GM20000 (cell line): ENCODE measurements at regions not wholly inside any gene's neighbourhood (a gene's known extent, or its start where the extent isn't known, plus 50 kb on each side); places are given as distances from the start of the nearest gene placed in this dataset.
A peak's percentile ranks its signal among the peaks of the same experiment; 100 is the strongest.

Experiments used
- DNase-seq: peaks from one replicate; pipeline ENCODE4 v3.0.0; 2012; ENCODE audit warnings: low spot score
- TF ChIP-seq, protein P1 (sequence below): IDR thresholded peaks from 2 replicates; pipeline ENCODE4 v1.5.1; 2012; ENCODE audit warnings: mild to moderate bottlenecking, control low read depth; ENCODE audit errors: extremely low read depth, missing control alignments

DNA sequence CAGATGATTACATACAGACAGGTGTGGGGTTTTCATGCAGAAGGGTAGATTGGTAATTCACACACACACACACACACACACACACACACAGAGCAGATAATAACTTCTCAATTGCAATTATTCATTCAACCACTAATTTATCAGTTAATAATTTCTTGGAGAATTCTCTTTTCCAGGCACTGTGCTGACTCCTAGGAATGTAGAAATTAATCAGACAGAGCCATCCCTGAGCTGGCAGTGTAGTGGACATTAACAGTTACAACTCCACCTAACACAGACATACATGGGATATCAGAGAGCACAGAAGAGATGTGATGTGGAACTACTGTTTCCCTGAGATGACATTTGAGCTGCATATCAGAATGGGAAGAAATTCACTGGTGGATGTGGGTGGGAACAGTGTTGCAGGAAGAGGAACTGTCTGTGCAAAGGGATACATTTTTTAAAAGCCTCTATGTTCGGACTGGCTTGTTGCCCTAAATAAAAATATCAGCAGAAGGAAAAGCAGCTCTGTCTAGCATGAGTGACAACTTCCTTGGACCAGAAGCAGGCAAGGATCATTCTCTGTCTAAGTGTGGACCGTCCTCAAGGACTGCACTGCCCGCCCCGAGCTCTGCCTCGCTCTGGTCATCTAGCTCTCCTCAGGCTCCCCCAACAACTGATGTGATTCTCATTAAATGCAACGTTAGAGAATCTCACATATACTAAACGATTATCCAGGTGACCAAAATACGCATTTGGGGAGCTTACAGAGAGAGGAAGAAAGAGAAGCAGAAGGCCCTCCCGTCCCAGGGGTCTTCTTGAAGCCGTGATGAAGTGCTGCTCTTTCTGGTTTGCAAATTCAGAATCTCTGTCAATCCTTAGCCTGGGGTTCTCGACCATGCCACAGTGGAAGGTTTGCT lies 173.4 kb upstream of the TRIB2 start:
- DNase-seq = no peak
- TF ChIP-seq, protein P1, sequence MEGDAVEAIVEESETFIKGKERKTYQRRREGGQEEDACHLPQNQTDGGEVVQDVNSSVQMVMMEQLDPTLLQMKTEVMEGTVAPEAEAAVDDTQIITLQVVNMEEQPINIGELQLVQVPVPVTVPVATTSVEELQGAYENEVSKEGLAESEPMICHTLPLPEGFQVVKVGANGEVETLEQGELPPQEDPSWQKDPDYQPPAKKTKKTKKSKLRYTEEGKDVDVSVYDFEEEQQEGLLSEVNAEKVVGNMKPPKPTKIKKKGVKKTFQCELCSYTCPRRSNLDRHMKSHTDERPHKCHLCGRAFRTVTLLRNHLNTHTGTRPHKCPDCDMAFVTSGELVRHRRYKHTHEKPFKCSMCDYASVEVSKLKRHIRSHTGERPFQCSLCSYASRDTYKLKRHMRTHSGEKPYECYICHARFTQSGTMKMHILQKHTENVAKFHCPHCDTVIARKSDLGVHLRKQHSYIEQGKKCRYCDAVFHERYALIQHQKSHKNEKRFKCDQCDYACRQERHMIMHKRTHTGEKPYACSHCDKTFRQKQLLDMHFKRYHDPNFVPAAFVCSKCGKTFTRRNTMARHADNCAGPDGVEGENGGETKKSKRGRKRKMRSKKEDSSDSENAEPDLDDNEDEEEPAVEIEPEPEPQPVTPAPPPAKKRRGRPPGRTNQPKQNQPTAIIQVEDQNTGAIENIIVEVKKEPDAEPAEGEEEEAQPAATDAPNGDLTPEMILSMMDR = no peak

DNA sequence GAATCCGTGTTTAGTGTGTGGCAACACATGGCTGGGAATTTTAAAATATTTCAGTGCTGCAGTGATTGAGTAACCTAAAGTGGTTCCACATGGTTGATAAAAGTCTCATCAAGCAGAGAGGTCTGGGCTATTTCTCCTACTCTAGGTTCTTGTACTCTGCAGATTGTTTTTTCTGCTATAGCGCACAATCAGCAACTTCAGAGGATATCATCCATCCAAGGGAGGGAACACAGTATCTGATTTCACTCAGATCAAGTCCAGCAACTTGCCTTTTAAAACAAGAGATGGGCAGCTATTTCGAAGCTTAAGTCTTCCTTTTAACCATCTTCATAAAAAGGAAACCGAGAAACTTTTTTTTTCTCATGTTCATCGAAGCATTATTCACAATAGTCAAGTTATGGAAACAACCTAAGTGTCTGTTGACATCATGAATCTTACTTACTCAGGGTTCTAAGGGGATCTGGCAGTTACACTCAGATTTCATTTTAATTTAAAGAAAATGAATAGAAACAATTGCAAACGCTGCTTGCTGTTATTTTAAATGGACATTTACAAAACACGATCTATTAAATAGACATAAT lies 172.7 kb upstream of the TRIB2 start:
- TF ChIP-seq, protein P1 = no peak
- peak; percentile 17 for DNase-seq

DNA sequence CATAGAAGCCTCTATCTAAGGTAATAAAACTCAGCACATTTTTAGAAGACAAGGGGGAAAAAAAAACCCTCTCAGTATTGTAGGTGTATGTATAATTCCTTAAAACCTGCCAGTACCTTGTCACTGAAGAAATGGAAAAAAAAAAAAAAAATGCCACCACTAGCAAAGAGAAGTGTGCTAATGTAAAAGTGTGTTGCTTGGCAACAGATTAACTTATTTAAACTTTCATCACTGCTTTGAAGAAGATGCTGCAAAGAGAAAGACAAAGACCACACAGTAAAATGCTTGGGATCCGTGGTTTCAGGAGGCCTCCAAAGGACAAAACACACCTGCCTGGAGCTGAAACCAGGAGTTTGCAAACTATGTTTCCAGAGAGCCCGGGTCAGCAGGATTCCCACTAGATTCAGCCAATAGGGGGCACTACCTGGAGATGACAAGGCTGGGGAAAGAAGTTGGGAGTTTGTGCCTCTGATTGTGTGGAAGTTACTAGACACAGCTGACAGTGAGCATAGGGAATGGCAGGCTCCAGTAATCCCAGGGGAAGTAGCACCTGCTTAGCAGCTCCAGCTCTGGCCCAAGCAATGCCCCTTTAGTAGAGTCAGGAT lies 169.1 kb upstream of the TRIB2 start:
- TF ChIP-seq, protein P1 = no peak
- no peak for DNase-seq

DNA sequence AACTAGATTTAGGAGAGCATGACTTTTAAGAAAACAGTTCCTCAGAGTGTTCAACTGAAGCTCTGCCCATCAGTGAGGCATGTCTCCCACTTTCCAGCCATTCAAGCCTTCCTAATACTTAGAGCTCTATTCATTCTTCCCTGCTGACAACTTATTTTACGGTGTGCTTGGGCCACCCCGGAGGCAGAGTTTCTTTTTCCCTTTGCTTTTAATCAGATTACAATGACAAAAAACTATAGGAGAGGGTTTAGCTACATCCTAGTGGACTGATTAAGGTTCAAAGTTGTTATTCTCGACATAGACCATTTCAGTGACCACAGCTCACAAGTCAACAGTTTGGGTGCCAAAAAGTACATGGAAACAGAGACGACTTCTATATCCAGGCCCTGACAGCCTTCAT lies 167.8 kb upstream of the TRIB2 start:
- TF ChIP-seq, protein P1 = no peak
- no peak for DNase-seq

DNA sequence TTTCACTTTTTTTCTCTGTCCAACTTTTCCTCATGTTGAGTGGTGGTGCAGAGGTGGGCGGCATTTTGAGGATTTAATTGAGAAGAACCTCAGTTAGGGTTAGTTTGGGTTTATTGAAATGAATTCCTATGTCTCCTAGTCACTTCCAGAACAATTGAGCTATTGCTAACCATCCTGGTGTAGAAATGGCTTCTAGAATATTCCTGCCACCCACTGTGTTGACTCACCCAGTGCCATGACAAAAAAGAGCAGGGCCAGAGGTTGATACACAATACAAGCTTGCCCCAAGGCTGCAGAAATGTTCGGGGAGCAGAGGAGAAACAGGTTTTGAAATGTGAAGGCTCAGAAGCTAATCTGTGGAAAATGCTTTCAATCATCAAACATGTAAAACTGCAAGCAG lies 167.1 kb upstream of the TRIB2 start:
- TF ChIP-seq, protein P1 = no peak
- DNase-seq = no peak

DNA sequence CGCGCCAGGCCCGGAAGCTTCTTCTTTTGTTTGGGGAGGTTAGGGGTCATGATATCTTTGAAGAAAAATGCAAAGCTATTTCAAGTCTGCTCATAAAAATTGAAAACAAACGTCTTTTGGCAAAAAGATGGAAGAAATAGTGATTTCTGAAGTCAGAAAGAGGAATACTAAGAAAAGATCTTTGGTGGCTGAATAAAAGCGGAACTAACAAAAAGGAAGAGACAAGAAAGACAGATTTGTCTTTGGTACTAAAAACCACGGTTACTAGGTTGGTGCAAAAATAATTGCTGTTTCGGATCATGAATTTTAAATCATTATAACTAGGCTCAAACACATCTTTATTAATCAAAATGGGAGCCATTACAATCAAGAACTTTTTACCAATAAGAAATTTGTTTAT lies 164.6 kb upstream of the TRIB2 start:
- no peak for DNase-seq
- TF ChIP-seq, protein P1 = no peak

DNA sequence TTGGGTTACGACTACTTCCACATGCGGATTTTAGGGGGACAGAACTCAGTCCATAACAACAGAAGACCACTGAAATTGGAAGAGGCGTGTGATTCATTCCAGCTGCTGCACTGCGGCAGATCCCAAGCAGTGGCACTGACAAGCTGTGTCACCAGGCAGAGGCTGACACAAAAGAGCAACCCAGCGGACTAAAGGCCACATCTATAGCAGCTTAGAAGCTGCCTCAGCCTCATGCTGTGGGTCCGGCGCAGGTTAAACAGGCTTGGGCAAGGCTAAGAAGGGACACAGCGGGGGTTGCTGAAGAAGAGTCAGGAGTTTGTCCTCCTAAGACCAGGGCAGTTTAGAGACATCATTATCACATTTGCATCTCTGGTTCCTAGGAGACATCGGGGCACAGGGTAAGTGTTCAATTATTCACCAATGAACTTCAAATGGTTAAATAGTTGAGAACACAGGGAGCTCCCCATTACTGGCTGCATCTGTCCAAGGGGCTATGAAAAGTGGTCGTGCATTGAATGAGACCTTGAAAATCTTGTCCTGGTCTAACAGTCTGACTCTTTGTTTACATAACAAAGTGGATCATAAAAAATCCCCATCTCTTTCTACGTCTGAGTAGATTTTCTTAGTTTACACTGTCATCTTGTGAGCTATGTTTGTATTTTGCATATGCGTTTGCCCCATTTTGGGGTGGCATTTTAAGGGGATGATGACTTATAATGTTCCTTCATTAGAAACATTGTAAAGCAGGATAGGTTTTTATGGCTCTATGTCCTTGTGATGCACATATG lies 162.3 kb upstream of the TRIB2 start:
- no peak for DNase-seq
- TF ChIP-seq, protein P1 = no peak
